ENCODE measurements at regions not wholly inside any gene's neighbourhood (a gene's known extent, or its start where the extent isn't known, plus 50 kb on each side); places are given as distances from the start of the nearest gene placed in this dataset.

GRCh38 chr5:156037151-156037909 lies 289.6 kb upstream of the SGCD start:
- TF ChIP-seq CTCF (IDR thresholded peaks at IDR 0.05; ENCODE audit: control insufficient read depth, extremely low read depth, insufficient read depth) = no peak
- H3K4me3 ChIP-seq (ENCODE audit: low read depth, low read length) = no peak overlapping the region

DNA sequence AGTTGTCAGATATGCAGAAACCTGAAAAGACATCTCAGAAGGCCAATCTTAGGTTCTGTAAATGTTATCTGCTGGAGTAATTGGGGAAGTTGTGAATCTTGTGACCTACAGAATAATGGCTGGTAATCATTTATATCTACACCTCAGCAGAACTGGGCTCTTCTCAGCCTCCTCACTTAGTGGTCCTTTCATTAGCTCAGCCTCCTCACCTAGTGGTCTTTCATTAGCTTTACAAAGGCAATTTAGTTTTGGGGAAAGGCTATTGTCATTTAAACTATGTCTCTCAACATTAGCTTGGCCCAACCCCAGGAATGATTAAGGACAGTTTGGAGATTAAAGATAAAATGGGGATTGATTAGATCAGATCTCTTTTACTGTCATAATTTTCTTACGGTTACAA lies 284.2 kb upstream of the SGCD start:
- no peak overlapping the region for H3K4me3 ChIP-seq (ENCODE audit: low read depth, low read length)
- no peak for DNase-seq (ENCODE audit: low read depth)
- TF ChIP-seq CTCF (IDR thresholded peaks at IDR 0.05; ENCODE audit: control insufficient read depth, extremely low read depth, insufficient read depth) = no peak

More at GRCh38 chr5:156037151-156037909, 289.6 kb upstream of the SGCD start:
- DNase-seq (ENCODE audit: low read depth) = no peak

DNA sequence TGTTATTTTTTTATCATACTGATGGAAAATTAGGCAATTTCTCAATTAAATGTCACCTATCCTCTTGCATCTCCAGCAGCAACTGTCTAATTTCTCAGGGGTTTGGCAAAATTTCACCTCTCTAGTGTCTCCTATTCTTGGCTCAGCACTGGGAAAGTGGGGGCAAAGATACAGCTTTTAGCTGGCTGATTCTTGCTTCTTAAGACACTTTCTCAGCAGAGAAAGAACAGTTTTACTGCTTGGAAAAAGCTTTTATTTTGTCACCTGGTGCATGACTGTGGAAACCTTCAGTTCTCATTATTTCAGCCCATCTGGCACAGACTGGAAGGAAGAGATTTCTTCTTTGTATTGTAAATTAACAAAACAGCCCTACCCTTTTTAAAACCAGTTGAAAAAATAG lies 283.6 kb upstream of the SGCD start:
- TF ChIP-seq CTCF (IDR thresholded peaks at IDR 0.05; ENCODE audit: control insufficient read depth, extremely low read depth, insufficient read depth) = no peak
- no peak for DNase-seq (ENCODE audit: low read depth)
- H3K4me3 ChIP-seq (ENCODE audit: low read depth, low read length) = no peak overlapping the region

DNA sequence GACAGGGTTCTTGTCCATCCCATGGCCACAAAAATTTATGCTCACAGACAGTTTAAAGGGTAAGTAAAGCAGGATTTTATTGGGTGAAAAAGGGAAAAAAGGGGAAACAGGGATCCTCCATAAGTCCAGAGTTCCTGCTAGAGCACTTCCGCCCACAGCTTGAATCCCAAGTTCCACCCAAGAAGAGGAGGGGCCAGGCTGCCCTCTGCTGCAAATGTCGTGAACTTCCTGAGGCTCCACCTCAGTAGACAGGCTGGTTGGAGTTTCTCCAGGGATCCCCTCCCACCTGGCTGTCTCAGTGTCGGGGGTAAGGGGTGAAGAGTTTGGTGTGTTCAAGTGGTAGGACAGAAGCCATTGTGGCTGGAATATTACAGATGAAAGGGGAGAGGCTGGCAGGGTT lies 275.0 kb upstream of the SGCD start:
- DNase-seq (ENCODE audit: low read depth) = no peak
- TF ChIP-seq CTCF (IDR thresholded peaks at IDR 0.05; ENCODE audit: control insufficient read depth, extremely low read depth, insufficient read depth) = no peak
- no peak overlapping the region for H3K4me3 ChIP-seq (ENCODE audit: low read depth, low read length)

GRCh38 chr5:156052656-156053055 lies 274.3 kb upstream of the SGCD start:
- H3K4me3 ChIP-seq (ENCODE audit: low read depth, low read length) = no peak overlapping the region
- no peak for TF ChIP-seq CTCF (IDR thresholded peaks at IDR 0.05; ENCODE audit: control insufficient read depth, extremely low read depth, insufficient read depth)
- no peak for DNase-seq (ENCODE audit: low read depth)

GRCh38 chr5:156053056-156053455 lies 273.9 kb upstream of the SGCD start:
- DNase-seq (ENCODE audit: low read depth) = no peak
- no peak overlapping the region for H3K4me3 ChIP-seq (ENCODE audit: low read depth, low read length)
- no peak for TF ChIP-seq CTCF (IDR thresholded peaks at IDR 0.05; ENCODE audit: control insufficient read depth, extremely low read depth, insufficient read depth)

- H3K4me3 ChIP-seq (ENCODE audit: low read depth, low read length) = no peak overlapping the region
Observed at GRCh38 chr5:156076912-156077311, 250.1 kb upstream of the SGCD start.

More at GRCh38 chr5:156076912-156077311, 250.1 kb upstream of the SGCD start:
- no peak for TF ChIP-seq CTCF (IDR thresholded peaks at IDR 0.05; ENCODE audit: control insufficient read depth, extremely low read depth, insufficient read depth)
- no peak for DNase-seq (ENCODE audit: low read depth)

Measured in LNCaP clone FGC (cell line).